DOHH2 (cell line): ENCODE measurements at regions not wholly inside any gene's neighbourhood (a gene's known extent, or its start where the extent isn't known, plus 50 kb on each side); places are given as distances from the start of the nearest gene placed in this dataset.
A peak's percentile ranks its signal among the peaks of the same experiment; 100 is the strongest.

ENCODE experiments used
- CTCF ChIP-seq: fragments of 200-600 bp; sonication (generic); IDR thresholded peaks from one replicate; pipeline ENCODE4 v1.5.1; 2014; ENCODE audit warnings: antibody characterized with exemption, mild to moderate bottlenecking, low read depth, low read length; ENCODE audit not compliant: poor library complexity, severe bottlenecking
- EZH2phosphoT487 ChIP-seq: fragments of 200-600 bp; sonication (generic); IDR thresholded peaks from 2 replicates; pipeline ENCODE4 v1.6.1; 2017; ENCODE audit warnings: borderline replicate concordance, mild to moderate bottlenecking, antibody characterized with exemption, low read length, moderate library complexity, mixed read lengths

DNA sequence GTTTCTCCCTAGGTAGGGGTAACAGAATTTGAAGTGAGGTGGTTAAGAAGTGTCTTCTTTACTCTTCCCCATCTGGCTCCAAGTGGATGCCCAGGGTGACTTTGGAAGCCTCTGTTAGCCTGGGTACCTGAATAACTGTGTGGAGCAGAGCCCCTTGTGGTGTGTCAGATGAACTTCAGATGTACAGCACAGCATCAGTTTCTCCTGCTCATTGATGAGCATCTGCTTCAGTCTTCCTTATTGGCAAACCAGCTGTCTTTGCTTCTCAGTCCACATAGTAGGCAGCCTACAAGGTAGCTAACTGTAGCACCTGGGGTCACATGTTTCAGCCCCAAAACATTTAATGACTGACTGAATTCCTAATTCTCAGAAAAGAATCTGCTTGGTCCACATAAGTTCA lies 56.2 kb upstream of the ATP8B1 start:
- no peak for TF ChIP-seq EZH2phosphoT487
- peak; percentile 69 for TF ChIP-seq CTCF
